ENCODE measurements at regions not wholly inside any gene's neighbourhood (a gene's known extent, or its start where the extent isn't known, plus 50 kb on each side); places are given as distances from the start of the nearest gene placed in this dataset.
"Not testable (repeated sequence)": the region's sequence is repeated elsewhere in the genome, so short reads cannot be mapped to it uniquely, and the experiment has no call there.

DNA sequence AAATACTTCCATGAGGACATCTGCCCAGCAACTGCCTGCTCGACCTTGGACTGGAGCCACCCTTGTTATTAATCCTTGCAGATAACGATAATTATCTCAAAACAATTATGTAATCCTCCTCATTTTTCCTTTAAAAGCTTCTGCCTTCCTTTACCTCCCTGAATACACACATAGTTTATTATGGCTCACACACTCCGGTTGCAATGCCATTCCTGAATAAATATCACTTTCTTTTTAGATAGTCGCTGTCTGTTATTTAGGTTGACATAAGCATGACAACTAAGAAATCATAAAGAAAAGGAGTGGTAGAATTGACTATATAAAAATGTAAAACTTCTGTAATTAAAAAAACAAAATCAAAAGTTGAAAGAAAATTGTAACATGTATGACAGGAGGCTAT, 64.8 kb downstream of the B4GALT7 start:
- H3K9me3 Mint-ChIP-seq, result not testable (repeated sequence)

DNA sequence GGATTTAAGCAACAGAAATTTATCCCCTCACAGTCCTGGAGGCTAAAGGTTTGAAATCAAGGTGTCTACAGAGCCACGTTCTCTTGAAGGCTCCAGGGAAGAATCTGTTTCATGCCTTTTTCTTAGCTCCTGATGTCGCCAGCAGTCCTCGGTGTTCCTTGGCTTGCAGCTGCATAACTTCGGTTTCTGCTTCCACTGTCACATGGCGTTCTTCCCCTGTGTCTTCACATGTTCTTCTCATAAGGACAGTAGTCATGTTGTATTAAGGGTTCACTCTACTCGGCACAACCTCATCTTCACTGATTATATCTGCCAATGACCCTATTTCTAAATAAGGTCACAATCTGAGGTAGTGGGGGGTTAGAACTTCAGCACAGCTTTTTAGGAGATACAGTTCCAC, 65.2 kb downstream of the B4GALT7 start:
- not testable (repeated sequence) for H3K27me3 Mint-ChIP-seq; H3K27ac Mint-ChIP-seq; H3K4me3 Mint-ChIP-seq; DNase-seq; H3K9me3 Mint-ChIP-seq; H3K36me3 Mint-ChIP-seq (ENCODE audit: low read depth)
- peaks cover 18% of the 10 kb centered on the region for H3K4me1 Mint-ChIP-seq (ENCODE audit: low read depth)

More for the DNA sequence above, 64.8 kb downstream of the B4GALT7 start:
- H3K27me3 Mint-ChIP-seq; H3K36me3 Mint-ChIP-seq (ENCODE audit: low read depth); H3K4me3 Mint-ChIP-seq; DNase-seq; H3K27ac Mint-ChIP-seq: not testable (repeated sequence)
- H3K4me1 Mint-ChIP-seq (ENCODE audit: low read depth), result peaks cover 17% of the 10 kb centered on the region

DNA sequence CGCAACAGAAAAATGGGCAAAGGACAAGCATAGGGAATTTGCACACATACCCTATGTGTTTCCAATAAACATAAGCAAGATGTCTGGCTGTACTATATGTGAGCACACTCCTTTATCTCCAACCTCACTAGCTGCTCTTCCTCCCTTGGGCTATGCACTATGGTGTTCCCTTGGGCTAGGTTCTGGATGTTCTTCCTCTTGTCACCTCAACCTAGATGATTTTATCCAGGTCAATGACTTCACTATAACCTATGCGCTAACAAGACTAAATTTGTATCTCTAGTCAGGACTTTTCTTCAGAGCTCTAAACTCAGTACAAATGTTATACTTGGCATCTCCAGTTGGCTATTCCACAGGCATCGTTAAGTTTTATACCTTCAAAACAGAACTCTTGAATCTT, 66.0 kb downstream of the B4GALT7 start:
- H3K36me3 Mint-ChIP-seq (ENCODE audit: low read depth); DNase-seq; H3K4me3 Mint-ChIP-seq; H3K9me3 Mint-ChIP-seq; H3K27ac Mint-ChIP-seq; H3K27me3 Mint-ChIP-seq: not testable (repeated sequence)
- peaks cover 19% of the 10 kb centered on the region for H3K4me1 Mint-ChIP-seq (ENCODE audit: low read depth)

DNA sequence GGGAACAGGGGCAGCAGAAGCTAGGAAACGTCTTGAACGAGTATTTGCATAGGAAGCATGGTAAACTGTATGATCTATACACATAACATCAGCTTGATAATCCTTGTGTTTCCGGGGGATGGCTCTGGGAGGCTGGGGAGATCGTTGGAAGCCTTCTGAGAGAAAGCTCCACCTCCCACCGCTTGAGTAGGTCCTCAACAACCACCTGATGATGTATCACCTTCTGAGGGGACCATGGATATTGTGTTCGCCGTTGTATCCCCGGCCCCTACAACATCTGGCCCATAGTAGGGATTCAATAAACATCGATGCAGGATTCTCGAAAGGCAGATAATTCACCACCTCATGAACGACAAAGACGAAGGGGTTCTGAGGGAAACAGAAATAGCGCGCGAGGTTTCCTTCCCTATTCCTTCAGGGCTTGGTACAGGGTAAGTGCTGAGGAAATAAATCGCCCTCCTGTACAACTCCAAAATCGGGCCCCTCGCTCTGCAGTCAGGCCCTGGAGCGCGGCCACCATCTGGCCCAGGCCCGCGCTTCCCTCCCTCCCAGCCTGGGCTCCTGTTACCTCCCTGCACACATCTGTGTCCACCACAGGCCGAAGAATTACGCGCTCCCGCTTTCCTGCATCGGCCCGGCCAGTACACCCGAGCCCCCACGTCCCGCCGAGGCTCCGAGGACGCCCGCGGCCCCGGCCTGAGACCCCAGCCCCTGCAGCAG, 71.3 kb downstream of the B4GALT7 start:
- H3K9me3 Mint-ChIP-seq; H3K27ac Mint-ChIP-seq; H3K27me3 Mint-ChIP-seq; H3K36me3 Mint-ChIP-seq (ENCODE audit: low read depth); H3K4me3 Mint-ChIP-seq: not testable (repeated sequence)
- DNase-seq, result peak; percentile 46
- peaks cover 14% of the 10 kb centered on the region for H3K4me1 Mint-ChIP-seq (ENCODE audit: low read depth)

DNA sequence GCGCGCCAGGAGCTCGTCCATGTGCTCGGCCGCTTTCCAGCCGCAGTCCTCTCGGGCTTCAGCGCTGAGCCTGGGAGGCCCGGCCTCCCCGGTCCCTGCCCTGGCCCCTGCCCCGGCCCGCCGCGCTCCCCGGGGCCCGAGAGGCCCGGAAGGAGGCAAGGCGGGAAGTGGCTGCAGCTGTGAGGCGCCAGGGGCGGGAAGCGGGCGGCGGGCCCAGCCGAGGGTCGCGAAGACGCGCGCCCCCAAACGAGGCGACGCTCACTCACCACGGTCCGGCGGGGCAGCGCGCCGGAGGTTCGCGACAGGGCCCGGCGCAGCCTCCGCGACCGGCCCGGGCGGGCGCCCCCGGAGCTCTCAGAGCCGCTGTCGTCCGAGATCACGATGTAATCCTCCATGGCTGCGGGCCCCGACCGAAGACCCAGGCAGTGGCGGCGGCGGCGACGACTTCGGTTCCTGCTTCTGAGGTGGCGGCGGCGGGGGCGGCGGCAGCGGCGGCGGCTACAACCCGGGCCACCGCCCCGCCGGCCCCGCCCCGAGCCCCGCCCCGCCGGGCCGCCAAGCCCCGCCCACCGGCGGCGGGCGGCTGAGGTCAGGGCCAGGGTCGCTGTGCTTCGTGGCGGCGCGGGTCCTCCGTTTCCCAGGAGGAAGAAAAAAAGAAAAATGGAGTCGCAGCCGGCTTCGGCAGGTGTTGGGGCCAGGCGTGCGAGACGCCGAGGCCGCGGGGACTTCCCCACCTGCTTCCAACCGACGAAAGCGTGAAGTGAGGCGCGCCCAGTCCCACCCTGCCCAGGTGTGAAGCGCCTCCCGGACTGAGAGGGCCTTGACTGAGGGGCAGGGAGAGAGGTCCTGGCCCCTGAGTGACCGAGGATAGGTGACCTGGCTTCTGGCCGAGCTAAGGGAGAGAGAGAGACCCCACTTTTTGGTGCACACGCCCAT, 72.1 kb downstream of the B4GALT7 start:
- H3K9me3 Mint-ChIP-seq; H3K27ac Mint-ChIP-seq; H3K36me3 Mint-ChIP-seq (ENCODE audit: low read depth); H3K27me3 Mint-ChIP-seq: not testable (repeated sequence)
- peaks cover 14% of the 10 kb centered on the region for H3K4me1 Mint-ChIP-seq (ENCODE audit: low read depth)
- H3K4me3 Mint-ChIP-seq, result peak overlapping the region; percentile 65
- DNase-seq, result peak; percentile 85
